Muscle of leg (tissue), 3 donors: ENCODE measurements at regions not wholly inside any gene's neighbourhood (a gene's known extent, or its start where the extent isn't known, plus 50 kb on each side); places are given as distances from the start of the nearest gene placed in this dataset.

Experiments used
- DNase-seq: peaks from one replicate; pipeline ENCODE4 v3.0.0; 2013
- H3K27ac ChIP-seq: one replicate; pipeline ENCODE4 v1.5.1; 2013; ENCODE audit warnings: mild to moderate bottlenecking, low read length, control low read depth
- H3K27me3 ChIP-seq: one replicate; pipeline ENCODE4 v1.6.1; 2013; ENCODE audit warnings: low read length; ENCODE audit not compliant: control insufficient read depth, insufficient read depth
- H3K36me3 ChIP-seq: one replicate; pipeline ENCODE4 v1.6.1; 2013; ENCODE audit warnings: low read length; ENCODE audit not compliant: control insufficient read depth, insufficient read depth
- H3K4me1 ChIP-seq: one replicate; pipeline ENCODE4 v1.6.1; 2013; ENCODE audit warnings: low read length; ENCODE audit not compliant: control insufficient read depth, insufficient read depth
- H3K4me3 ChIP-seq: one replicate; pipeline ENCODE4 v1.5.1; 2013; ENCODE audit warnings: low read length, control low read depth
- H3K9me3 ChIP-seq: replicated peaks from 2 replicates; pipeline ENCODE4 v1.6.1; 2013; ENCODE audit warnings: low read depth, low read length; ENCODE audit not compliant: control insufficient read depth
- WGBS: methylation state at CpG from one replicate; pipeline ENCODE4 v1.1.5; 2013; ENCODE audit warnings: missing lambda C conversion rate; ENCODE audit not compliant: insufficient coverage; 5-methylcytosine and 5-hydroxymethylcytosine counted together

- 76% methylated on average over 5 of the region's 12 CpGs for WGBS
- H3K27ac ChIP-seq, result no peak overlapping the region
Observed at GRCh38 chr22:44442186-44442815, 55.7 kb downstream of the RTL6 start.

GRCh38 chr22:44441401-44442185, 56.4 kb downstream of the RTL6 start:
- Histone ChIP-seq H3K9me3 (peaks cover 4% of the 10 kb centered on the region), H3K4me1 (peaks cover 11% of the 10 kb centered on the region), H3K4me3 (no peak overlapping the region), H3K36me3 (no peaks in the 10 kb centered on the region), H3K27me3 (peaks cover 4% of the 10 kb centered on the region), H3K27ac (no peak overlapping the region)
- no peak for DNase-seq
- 72% methylated on average over 14 of the region's 16 CpGs for WGBS

More at GRCh38 chr22:44442186-44442815, 55.7 kb downstream of the RTL6 start:
- H3K27me3 ChIP-seq, result peaks cover 4% of the 10 kb centered on the region
- peaks cover 11% of the 10 kb centered on the region for H3K4me1 ChIP-seq
- peaks cover 4% of the 10 kb centered on the region for H3K9me3 ChIP-seq
- H3K36me3 ChIP-seq, result no peaks in the 10 kb centered on the region
- no peak overlapping the region for H3K4me3 ChIP-seq
- DNase-seq, result no peak

- no peak overlapping the region for H3K27ac ChIP-seq
Observed at GRCh38 chr22:44440224-44441160, 57.5 kb downstream of the RTL6 start.

GRCh38 chr22:44439356-44440223, 58.4 kb downstream of the RTL6 start:
- Histone ChIP-seq H3K27ac (no peak overlapping the region), H3K9me3 (no peaks in the 10 kb centered on the region), H3K27me3 (peaks cover under 1% of the 10 kb centered on the region), H3K36me3 (no peaks in the 10 kb centered on the region), H3K4me3 (no peak overlapping the region), H3K4me1 (peaks cover 11% of the 10 kb centered on the region)
- DNase-seq, result no peak
- 82% methylated on average over 14 of the region's 21 CpGs for WGBS

More at GRCh38 chr22:44440224-44441160, 57.5 kb downstream of the RTL6 start:
- Histone ChIP-seq H3K4me3 (no peak overlapping the region), H3K9me3 (no peaks in the 10 kb centered on the region), H3K27me3 (peaks cover 3% of the 10 kb centered on the region), H3K4me1 (peaks cover 11% of the 10 kb centered on the region), H3K36me3 (no peaks in the 10 kb centered on the region)
- no peak for DNase-seq
- 81% methylated on average over 11 of the region's 19 CpGs for WGBS

- 82% methylated on average over 20 of the region's 20 CpGs for WGBS
- DNase-seq, result no peak
Observed at GRCh38 chr22:44438481-44439131, 59.4 kb downstream of the RTL6 start.

GRCh38 chr22:44438056-44438455, 60.0 kb downstream of the RTL6 start:
- DNase-seq, result no peak
- WGBS, result 81% methylated on average over 10 of the region's 14 CpGs
- Histone ChIP-seq H3K27me3 (peaks cover 10% of the 10 kb centered on the region), H3K4me1 (peaks cover 4% of the 10 kb centered on the region), H3K27ac (no peak overlapping the region), H3K4me3 (no peak overlapping the region), H3K36me3 (no peaks in the 10 kb centered on the region), H3K9me3 (no peaks in the 10 kb centered on the region)

More at GRCh38 chr22:44438481-44439131, 59.4 kb downstream of the RTL6 start:
- Histone ChIP-seq H3K27me3 (peaks cover 10% of the 10 kb centered on the region), H3K4me1 (peaks cover 8% of the 10 kb centered on the region), H3K36me3 (no peaks in the 10 kb centered on the region), H3K27ac (no peak overlapping the region), H3K4me3 (no peak overlapping the region), H3K9me3 (no peaks in the 10 kb centered on the region)

GRCh38 chr22:44437216-44438055, 60.6 kb downstream of the RTL6 start:
- no peak for DNase-seq
- Histone ChIP-seq H3K9me3 (no peaks in the 10 kb centered on the region), H3K4me3 (no peak overlapping the region), H3K4me1 (peaks cover under 1% of the 10 kb centered on the region), H3K36me3 (no peaks in the 10 kb centered on the region), H3K27me3 (peaks cover 10% of the 10 kb centered on the region), H3K27ac (no peak overlapping the region)
- 81% methylated on average over 12 of the region's 21 CpGs for WGBS

GRCh38 chr22:44436736-44437135, 61.3 kb downstream of the RTL6 start:
- WGBS, result 57% methylated on average over 6 of the region's 8 CpGs
- Histone ChIP-seq H3K4me3 (no peak overlapping the region), H3K9me3 (no peaks in the 10 kb centered on the region), H3K36me3 (no peaks in the 10 kb centered on the region), H3K27me3 (peaks cover 10% of the 10 kb centered on the region), H3K4me1 (no peaks in the 10 kb centered on the region), H3K27ac (no peak overlapping the region)
- DNase-seq, result no peak
